ENCODE measurements at regions not wholly inside any gene's neighbourhood (a gene's known extent, or its start where the extent isn't known, plus 50 kb on each side); places are given as distances from the start of the nearest gene placed in this dataset.

- TF ChIP-seq, protein P1, sequence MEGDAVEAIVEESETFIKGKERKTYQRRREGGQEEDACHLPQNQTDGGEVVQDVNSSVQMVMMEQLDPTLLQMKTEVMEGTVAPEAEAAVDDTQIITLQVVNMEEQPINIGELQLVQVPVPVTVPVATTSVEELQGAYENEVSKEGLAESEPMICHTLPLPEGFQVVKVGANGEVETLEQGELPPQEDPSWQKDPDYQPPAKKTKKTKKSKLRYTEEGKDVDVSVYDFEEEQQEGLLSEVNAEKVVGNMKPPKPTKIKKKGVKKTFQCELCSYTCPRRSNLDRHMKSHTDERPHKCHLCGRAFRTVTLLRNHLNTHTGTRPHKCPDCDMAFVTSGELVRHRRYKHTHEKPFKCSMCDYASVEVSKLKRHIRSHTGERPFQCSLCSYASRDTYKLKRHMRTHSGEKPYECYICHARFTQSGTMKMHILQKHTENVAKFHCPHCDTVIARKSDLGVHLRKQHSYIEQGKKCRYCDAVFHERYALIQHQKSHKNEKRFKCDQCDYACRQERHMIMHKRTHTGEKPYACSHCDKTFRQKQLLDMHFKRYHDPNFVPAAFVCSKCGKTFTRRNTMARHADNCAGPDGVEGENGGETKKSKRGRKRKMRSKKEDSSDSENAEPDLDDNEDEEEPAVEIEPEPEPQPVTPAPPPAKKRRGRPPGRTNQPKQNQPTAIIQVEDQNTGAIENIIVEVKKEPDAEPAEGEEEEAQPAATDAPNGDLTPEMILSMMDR (IDR thresholded peaks at IDR 0.05; ENCODE audit: poor library complexity): no peak
- TF ChIP-seq EZH2phosphoT487 (IDR thresholded peaks at IDR 0.05; ENCODE audit: low read depth, severe bottlenecking, unreplicated experiment) (no peak), EZH2 (IDR thresholded peaks at IDR 0.05; ENCODE audit: borderline replicate concordance) (no peak)
Measured at GRCh38 chr7:113230691-113231090, 112.3 kb upstream of the SMIM30 start.
